ENCODE measurements at regions not wholly inside any gene's neighbourhood (a gene's known extent, or its start where the extent isn't known, plus 50 kb on each side); places are given as distances from the start of the nearest gene placed in this dataset.

DNA sequence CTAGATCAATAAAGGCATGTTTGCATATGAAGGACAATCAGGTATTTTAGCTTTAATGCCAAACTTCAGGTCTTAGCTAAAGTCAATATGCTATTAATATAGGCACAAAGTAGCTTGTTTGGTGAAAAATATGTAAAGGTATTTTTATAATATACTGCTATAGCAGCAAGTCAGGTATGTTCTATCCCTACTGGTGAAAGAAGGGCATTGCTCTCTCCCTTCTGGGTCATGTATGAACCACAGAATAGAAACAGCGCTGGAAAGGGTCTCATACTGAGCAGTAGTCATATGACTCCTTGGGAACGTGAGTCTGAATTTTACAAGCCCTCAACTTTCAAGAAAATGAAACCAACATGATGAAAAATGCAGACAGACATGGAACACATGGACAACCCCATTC lies 314.6 kb downstream of the GRIN2B start:
- no peak for TF ChIP-seq POLR2AphosphoS5 (IDR thresholded peaks at IDR 0.05; ENCODE audit: low read depth)
- no peak for TF ChIP-seq SPI1 (IDR thresholded peaks at IDR 0.05; ENCODE audit: borderline replicate concordance, low read depth)
- no peak for TF ChIP-seq REST (IDR thresholded peaks at IDR 0.05; ENCODE audit: insufficient replicate concordance, low read depth)
- no peak for TF ChIP-seq GABPA (IDR thresholded peaks at IDR 0.05; ENCODE audit: low read depth)
- TF ChIP-seq, protein P1, sequence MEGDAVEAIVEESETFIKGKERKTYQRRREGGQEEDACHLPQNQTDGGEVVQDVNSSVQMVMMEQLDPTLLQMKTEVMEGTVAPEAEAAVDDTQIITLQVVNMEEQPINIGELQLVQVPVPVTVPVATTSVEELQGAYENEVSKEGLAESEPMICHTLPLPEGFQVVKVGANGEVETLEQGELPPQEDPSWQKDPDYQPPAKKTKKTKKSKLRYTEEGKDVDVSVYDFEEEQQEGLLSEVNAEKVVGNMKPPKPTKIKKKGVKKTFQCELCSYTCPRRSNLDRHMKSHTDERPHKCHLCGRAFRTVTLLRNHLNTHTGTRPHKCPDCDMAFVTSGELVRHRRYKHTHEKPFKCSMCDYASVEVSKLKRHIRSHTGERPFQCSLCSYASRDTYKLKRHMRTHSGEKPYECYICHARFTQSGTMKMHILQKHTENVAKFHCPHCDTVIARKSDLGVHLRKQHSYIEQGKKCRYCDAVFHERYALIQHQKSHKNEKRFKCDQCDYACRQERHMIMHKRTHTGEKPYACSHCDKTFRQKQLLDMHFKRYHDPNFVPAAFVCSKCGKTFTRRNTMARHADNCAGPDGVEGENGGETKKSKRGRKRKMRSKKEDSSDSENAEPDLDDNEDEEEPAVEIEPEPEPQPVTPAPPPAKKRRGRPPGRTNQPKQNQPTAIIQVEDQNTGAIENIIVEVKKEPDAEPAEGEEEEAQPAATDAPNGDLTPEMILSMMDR (IDR thresholded peaks at IDR 0.05; ENCODE audit: insufficient read depth, low read length) = no peak
- Histone ChIP-seq H3K4me3 (replicated peaks; ENCODE audit: insufficient read depth, low read length) (no peak overlapping the region), H3K27me3 (ENCODE audit: insufficient read depth, poor library complexity, severe bottlenecking) (peaks cover 4% of the 10 kb centered on the region), H3K27ac (replicated peaks) (no peak overlapping the region)
- DNase-seq (ENCODE audit: low read depth in 1 of 2, low spot score in 1 of 2) = no peak

GRCh38 chr12:13661005-13661887 lies 320.2 kb downstream of the GRIN2B start:
- DNase-seq (ENCODE audit: low read depth in 1 of 2, low spot score in 1 of 2) = peak in 1 of 2 experiments; percentile 22
- no peak for TF ChIP-seq REST (IDR thresholded peaks at IDR 0.05; ENCODE audit: insufficient replicate concordance, low read depth)
- TF ChIP-seq, protein P1 (IDR thresholded peaks at IDR 0.05; ENCODE audit: insufficient read depth, low read length) = peak; percentile 66
- H3K4me3 ChIP-seq (replicated peaks; ENCODE audit: insufficient read depth, low read length) = no peak overlapping the region

GRCh38 chr12:13654456-13654855 lies 326.9 kb downstream of the GRIN2B start:
- Histone ChIP-seq H3K27me3 (ENCODE audit: insufficient read depth, poor library complexity, severe bottlenecking) (peaks cover 3% of the 10 kb centered on the region), H3K4me3 (replicated peaks; ENCODE audit: insufficient read depth, low read length) (no peak overlapping the region), H3K27ac (replicated peaks) (no peak overlapping the region)
- TF ChIP-seq GABPA (IDR thresholded peaks at IDR 0.05; ENCODE audit: low read depth) = no peak
- no peak for DNase-seq (ENCODE audit: low read depth in 1 of 2, low spot score in 1 of 2)

More at GRCh38 chr12:13661005-13661887, 320.2 kb downstream of the GRIN2B start:
- H3K27me3 ChIP-seq (ENCODE audit: insufficient read depth, poor library complexity, severe bottlenecking) = peaks cover 4% of the 10 kb centered on the region
- no peak overlapping the region for H3K27ac ChIP-seq (replicated peaks)

DNA sequence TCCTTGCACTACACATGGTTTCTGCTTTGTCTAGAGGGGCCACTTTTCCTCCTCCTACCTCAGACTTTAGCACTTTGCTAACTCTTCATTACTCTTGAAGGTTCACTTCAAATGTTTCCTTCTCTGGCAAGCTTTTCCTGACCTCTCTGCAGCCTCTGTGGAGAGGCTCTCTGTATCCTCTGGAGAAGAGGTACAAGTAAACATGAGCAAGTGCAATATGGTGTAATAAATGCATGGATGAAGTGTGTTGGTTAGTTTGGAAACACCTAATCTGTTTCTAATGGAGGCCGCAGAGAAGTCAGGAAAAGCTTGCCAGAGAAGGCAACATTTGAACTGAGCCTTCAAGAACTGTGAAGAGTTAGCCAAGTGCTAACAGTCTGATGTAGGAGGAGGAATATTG lies 329.3 kb downstream of the GRIN2B start:
- peaks cover 3% of the 10 kb centered on the region for H3K27me3 ChIP-seq (ENCODE audit: insufficient read depth, poor library complexity, severe bottlenecking)
- H3K4me3 ChIP-seq (replicated peaks; ENCODE audit: insufficient read depth, low read length) = no peak overlapping the region
- no peak for DNase-seq (ENCODE audit: low read depth in 1 of 2, low spot score in 1 of 2)
- H3K27ac ChIP-seq (replicated peaks) = no peak overlapping the region
- TF ChIP-seq POLR2AphosphoS5 (IDR thresholded peaks at IDR 0.05; ENCODE audit: low read depth) (no peak), GABPA (IDR thresholded peaks at IDR 0.05; ENCODE audit: low read depth) (no peak), REST (IDR thresholded peaks at IDR 0.05; ENCODE audit: insufficient replicate concordance, low read depth) (no peak), SPI1 (IDR thresholded peaks at IDR 0.05; ENCODE audit: borderline replicate concordance, low read depth) (no peak)
- TF ChIP-seq, protein P1 (IDR thresholded peaks at IDR 0.05; ENCODE audit: insufficient read depth, low read length) = no peak
